Panc1 (cell line): ENCODE measurements at regions not wholly inside any gene's neighbourhood (a gene's known extent, or its start where the extent isn't known, plus 50 kb on each side); places are given as distances from the start of the nearest gene placed in this dataset.

Experiments used
- ATAC-seq: fragments of 200-7000 bp; cut with Tn5 transposase; 2 replicates; pipeline ENCODE4 v1.9.1; 2020; ENCODE audit warnings: mild to moderate bottlenecking, moderate library complexity
- BruUV-seq: library from RNA; stranded (reverse); fragments of 400-500 nt; replicated peaks from 2 replicates; lab custom pipeline; 2021; lab: Mats Ljungman, UMichigan
- CTCF ChIA-PET: fragments of 300-600 bp; sonication (Branson Sonifier 250); formaldehyde crosslinking; loops from one replicate; lab custom pipeline; 2022; ENCODE audit warnings: antibody characterized with exemption; lab: Charles Lee
- POLR2A ChIA-PET: fragments of 300-600 bp; sonication (Branson Sonifier 250); formaldehyde crosslinking; loops from one replicate; lab custom pipeline; 2022; ENCODE audit warnings: antibody characterized with exemption; lab: Charles Lee
- DNase-seq: peaks from one replicate; pipeline ENCODE4 v3.0.0-alpha.2; 2010; ENCODE audit warnings: low read depth, low spot score
- H3K27ac ChIP-seq: 2 replicates; pipeline ENCODE4 v1.5.1; 2011; ENCODE audit warnings: mild to moderate bottlenecking, low read length, inconsistent platforms
- H3K27me3 ChIP-seq: fragments of 200-500 bp; sonication (Bioruptor generic); 2 replicates; pipeline ENCODE4 v1.6.0; 2014; ENCODE audit warnings: low read length, inconsistent platforms; ENCODE audit not compliant: control insufficient read depth, insufficient read depth
- H3K36me3 ChIP-seq: fragments of 200-500 bp; sonication (Bioruptor generic); 2 replicates; pipeline ENCODE4 v1.5.1; 2014; ENCODE audit warnings: inconsistent platforms, mild to moderate bottlenecking, low read length, moderate library complexity; ENCODE audit not compliant: control insufficient read depth, insufficient read depth
- H3K4me1 ChIP-seq: 2 replicates; pipeline ENCODE4 v1.5.1; 2011; ENCODE audit warnings: inconsistent platforms, mild to moderate bottlenecking, low read length, moderate library complexity; ENCODE audit not compliant: control insufficient read depth, insufficient read depth
- H3K4me3 ChIP-seq, 2 experiments: 2 replicates each; pipeline ENCODE4 v1.5.1; 2011 to 2012; ENCODE audit warnings: low read depth in 2 of 2, low read length in 2 of 2, mild to moderate bottlenecking in 2 of 2, inconsistent platforms in 1 of 2, moderate library complexity in 1 of 2
- H3K9me3 ChIP-seq: fragments of 200-500 bp; sonication (Bioruptor generic); 2 replicates; pipeline ENCODE4 v1.5.1; 2014; ENCODE audit warnings: low read depth, mild to moderate bottlenecking, inconsistent platforms, low read length, moderate library complexity; ENCODE audit not compliant: control insufficient read depth, insufficient read depth
- CTCF ChIP-seq: fragments of 450-650 bp; IDR thresholded peaks from 2 replicates; pipeline ENCODE4 v1.5.1; 2017; ENCODE audit warnings: mild to moderate bottlenecking
- POLR2AphosphoS5 ChIP-seq: IDR thresholded peaks from 2 replicates; pipeline ENCODE4 v1.6.1; 2012; ENCODE audit warnings: mild to moderate bottlenecking, low read depth, low read length, moderate library complexity
- REST ChIP-seq, 2 experiments: IDR thresholded peaks; 2 replicates each; pipeline ENCODE4 v1.6.1; 2011 to 2012; ENCODE audit warnings: low read depth in 2 of 2, control low read depth in 1 of 2, low read length in 1 of 2, mild to moderate bottlenecking in 1 of 2, moderate library complexity in 1 of 2; ENCODE audit not compliant: insufficient read depth in 1 of 2
- SIN3A ChIP-seq: IDR thresholded peaks from 2 replicates; pipeline ENCODE4 v1.6.1; 2012; ENCODE audit warnings: low read depth, mild to moderate bottlenecking, low read length, moderate library complexity, borderline replicate concordance; ENCODE audit not compliant: insufficient read depth
- TCF7L2 ChIP-seq: IDR thresholded peaks from 2 replicates; pipeline ENCODE4 v1.6.1; 2011; ENCODE audit warnings: mild to moderate bottlenecking, low read depth, low read length, inconsistent platforms
- in situ Hi-C: cut with HindIII; loops from 2 replicates; pipeline ENCODE4 v1.10.0; 2016; ENCODE audit warnings: low sequenced_read_pairs, low pct_unique_long_range_greater_than_20kb
- intact Hi-C: fragments of 100-400 bp; cut with micrococcal nuclease; formaldehyde crosslinking; loops from one replicate; pipeline ENCODE4 v1.10.0; 2022; ENCODE audit not compliant: unreplicated experiment

- DNase-seq (no peak), ATAC-seq (no peak)
- ChIA-PET CTCF (no interaction called here), POLR2A (no interaction called here)
- H3K4me1 ChIP-seq, result no peaks in the 10 kb centered on the region
- H3K36me3 ChIP-seq, result no peaks in the 10 kb centered on the region
- H3K27me3 ChIP-seq, result no peaks in the 10 kb centered on the region
- in situ Hi-C loops, result no loop called here
- H3K9me3 ChIP-seq, result peaks cover 6% of the 10 kb centered on the region; the same call in 1 of the 2 replicates
- TF ChIP-seq SIN3A (no peak), REST (IDR thresholded peaks at IDR 0.05; ENCODE audit: insufficient read depth in 1 of 2, low read depth in 2 of 2, low read length in 1 of 2) (no peak), TCF7L2 (no peak), POLR2AphosphoS5 (no peak), CTCF (no peak)
- BruUV-seq, result no TSS peak
- no peak overlapping the region for H3K4me3 ChIP-seq
- H3K27ac ChIP-seq, result no peak overlapping the region
- intact Hi-C loops, result no loop called here
Observed at GRCh38 chr15:95968856-95969255, 361.6 kb upstream of the NR2F2 start.

- ChIA-PET POLR2A (no interaction called here), CTCF (no interaction called here)
- H3K27me3 ChIP-seq, result no peaks in the 10 kb centered on the region
- intact Hi-C loops (no loop called here), in situ Hi-C loops (no loop called here)
- H3K9me3 ChIP-seq, result no peaks in the 10 kb centered on the region
- no TSS peak for BruUV-seq
- H3K4me1 ChIP-seq, result no peaks in the 10 kb centered on the region
- TF ChIP-seq CTCF, result no peak
- TF ChIP-seq SIN3A, result no peak
- TF ChIP-seq REST (IDR thresholded peaks at IDR 0.05; ENCODE audit: insufficient read depth in 1 of 2, low read depth in 2 of 2, low read length in 1 of 2), result no peak
- TF ChIP-seq POLR2AphosphoS5, result no peak
- TF ChIP-seq TCF7L2, result no peak
- no peaks in the 10 kb centered on the region for H3K36me3 ChIP-seq
- H3K27ac ChIP-seq, result no peak overlapping the region
- no peak overlapping the region for H3K4me3 ChIP-seq
- no peak for ATAC-seq
- no peak for DNase-seq
Observed at GRCh38 chr15:95970326-95970725, 360.2 kb upstream of the NR2F2 start.
